ENCODE measurements at regions not wholly inside any gene's neighbourhood (a gene's known extent, or its start where the extent isn't known, plus 50 kb on each side); places are given as distances from the start of the nearest gene placed in this dataset.

GRCh38 chr9:23638837-23639426 lies 187.1 kb downstream of the ELAVL2 start:
- H2AFZ ChIP-seq (ENCODE audit: low read depth, low read length) = no peak overlapping the region
- no peak overlapping the region for H3K4me3 ChIP-seq (ENCODE audit: low read length)
- no peaks in the 10 kb centered on the region for H3F3A ChIP-seq (ENCODE audit: insufficient read depth, low read length, poor library complexity, severe bottlenecking)
- no peak overlapping the region for H3K9ac ChIP-seq (ENCODE audit: low read length)
- peaks cover 7% of the 10 kb centered on the region for H3K36me3 ChIP-seq (ENCODE audit: insufficient read depth, low read length)
- no peaks in the 10 kb centered on the region for H3K79me2 ChIP-seq (replicated peaks; ENCODE audit: insufficient read depth, low read length)
- TF ChIP-seq SMC3 (conservative IDR thresholded peaks at IDR 0.05; ENCODE audit: poor library complexity) = no peak
- TF ChIP-seq EZH2 (IDR thresholded peaks at IDR 0.05; ENCODE audit: borderline replicate concordance, insufficient read depth, low read length, poor library complexity, severe bottlenecking) = no peak
- TF ChIP-seq POLR2AphosphoS5 (IDR thresholded peaks at IDR 0.05) = no peak
- no peak for TF ChIP-seq CTCF (IDR thresholded peaks at IDR 0.05; ENCODE audit: poor library complexity, severe bottlenecking)
- TF ChIP-seq EP300 (conservative IDR thresholded peaks at IDR 0.05; ENCODE audit: poor library complexity, severe bottlenecking) = no peak
- TF ChIP-seq REST (IDR thresholded peaks at IDR 0.05; ENCODE audit: borderline replicate concordance) = no peak
- TF ChIP-seq RAD21 (conservative IDR thresholded peaks at IDR 0.05) = no peak
- no peak for TF ChIP-seq TAF1 (IDR thresholded peaks at IDR 0.05; ENCODE audit: low read depth)
- no peak for TF ChIP-seq MXI1 (conservative IDR thresholded peaks at IDR 0.05; ENCODE audit: poor library complexity, severe bottlenecking)
- H3K4me2 ChIP-seq (ENCODE audit: low read length) = no peak overlapping the region
- no peaks in the 10 kb centered on the region for H3K27me3 ChIP-seq (ENCODE audit: insufficient read depth, low read depth, low read length)
- H3K9me3 ChIP-seq (ENCODE audit: low read length) = no peaks in the 10 kb centered on the region
- no peaks in the 10 kb centered on the region for H3K9me2 ChIP-seq (ENCODE audit: insufficient read depth, low read length)
- H4K20me1 ChIP-seq (ENCODE audit: insufficient read depth) = no peaks in the 10 kb centered on the region
- H3K27ac ChIP-seq (ENCODE audit: low read length) = no peak overlapping the region

Small RNAs in the stretch of these regions (small RNA-seq; reads per million reads assigned to genes)
- 0 reads per million in 3 experiments for gene SUMO2P2
